A549 (cell line): ENCODE measurements at regions not wholly inside any gene's neighbourhood (a gene's known extent, or its start where the extent isn't known, plus 50 kb on each side); places are given as distances from the start of the nearest gene placed in this dataset.

Experiments
- ATAC-seq, 2 experiments: fragments of 200-7000 bp in 1 of 2; fragments of >200 bp in 1 of 2; cut with Nextera tagmentation in 1 of 2; cut with Tn5 transposase in 1 of 2; 3 replicates each; pipeline versions ENCODE4 v1.8.0 to v1.9.1; 2018 to 2020; ENCODE audit warnings: mild to moderate bottlenecking in 1 of 2, moderate library complexity in 1 of 2
- CTCF ChIA-PET: fragments of 300-600 bp; sonication (Branson Sonifier 250); formaldehyde crosslinking; extraction: SDS; loops from one replicate; lab custom pipeline; 2021; ENCODE audit warnings: antibody characterized with exemption, inconsistent platforms; lab: Yijun Ruan, JAX
- POLR2A ChIA-PET: fragments of 350-600 bp; formaldehyde crosslinking; extraction: SDS; loops from one replicate; lab custom pipeline; 2021; ENCODE audit warnings: antibody characterized with exemption, inconsistent platforms; lab: Yijun Ruan, JAX
- DNase-seq, 2 experiments: peaks; one replicate each; pipeline versions ENCODE4 v3.0.0 to v3.0.0-alpha.2; 2011 to 2016; ENCODE audit warnings: low read depth in 1 of 2, low spot score in 1 of 2
- FAIRE-seq: peaks from 2 replicates; lab custom pipeline; 2011; peaks lifted over from hg19 to GRCh38; lab: Jason Lieb, UNC
- H3K27ac ChIP-seq, 2 experiments: fragments of >200 bp; sonication (Bioruptor Twin); formaldehyde crosslinking; 3 replicates each; pipeline ENCODE4 v1.5.1; 2016 to 2017
- H3K4me1 ChIP-seq: fragments of >200 bp; sonication (Bioruptor Twin); formaldehyde crosslinking; 3 replicates; pipeline ENCODE4 v1.6.1; 2016
- H3K4me2 ChIP-seq: fragments of >200 bp; sonication (Bioruptor Twin); formaldehyde crosslinking; 3 replicates; pipeline ENCODE4 v1.6.1; 2016
- H3K4me3 ChIP-seq: fragments of >200 bp; sonication (Bioruptor Twin); formaldehyde crosslinking; 3 replicates; pipeline ENCODE4 v1.5.1; 2016
- H3K9me3 ChIP-seq: fragments of >200 bp; sonication (Bioruptor Twin); formaldehyde crosslinking; 3 replicates; pipeline ENCODE4 v1.6.1; 2016
- BHLHE40 ChIP-seq: IDR thresholded peaks from 2 replicates; pipeline ENCODE4 v1.6.1; 2012; ENCODE audit warnings: low read depth, low read length, inconsistent platforms
- CEBPB ChIP-seq, 2 experiments: fragments of >200 bp in 1 of 2; sonication (Bioruptor Twin) in 1 of 2; formaldehyde crosslinking in 1 of 2; IDR thresholded peaks; 2 replicates each; pipeline ENCODE4 v1.6.1; 2012 to 2016
- CHD4 ChIP-seq: fragments of 200-600 bp; sonication (generic); IDR thresholded peaks from 2 replicates; pipeline ENCODE4 v1.6.1; 2016; ENCODE audit warnings: antibody characterized with exemption, mild to moderate bottlenecking, borderline replicate concordance
- ELK1 ChIP-seq: fragments of 150-350 bp; IDR thresholded peaks from 2 replicates; pipeline ENCODE4 v1.6.1; 2014; ENCODE audit warnings: low read depth, mild to moderate bottlenecking, low read length
- EP300 ChIP-seq, 2 experiments: fragments of >200 bp; sonication (Bioruptor Twin); formaldehyde crosslinking; IDR thresholded peaks; 2 replicates in 1 of 2; 3 replicates in 1 of 2; pipeline ENCODE4 v1.6.1; 2016 to 2017
- ESRRA ChIP-seq: fragments of 150-350 bp; IDR thresholded peaks from 2 replicates; pipeline ENCODE4 v1.6.1; 2014; ENCODE audit warnings: mild to moderate bottlenecking, low read length, borderline replicate concordance
- HMGXB4 ChIP-seq: fragments of 250-450 bp; sonication (Bioruptor Pico); IDR thresholded peaks from 2 replicates; pipeline ENCODE4 v1.5.0; 2021; ENCODE audit warnings: mild to moderate bottlenecking, moderate library complexity, borderline replicate concordance
- HOXB5 ChIP-seq: fragments of 250-450 bp; sonication (Bioruptor Pico); IDR thresholded peaks from 2 replicates; pipeline ENCODE4 v1.5.0; 2020; ENCODE audit warnings: mild to moderate bottlenecking, moderate library complexity
- JUN ChIP-seq, 2 experiments: fragments of >200 bp; sonication (Bioruptor Twin); formaldehyde crosslinking; IDR thresholded peaks; 2 replicates in 1 of 2; 3 replicates in 1 of 2; pipeline ENCODE4 v1.6.1; 2016 to 2017
- JUNB ChIP-seq: fragments of >200 bp; sonication (Bioruptor Twin); formaldehyde crosslinking; IDR thresholded peaks from 2 replicates; pipeline ENCODE4 v1.6.1; 2016
- KDM1A ChIP-seq: fragments of 200-600 bp; sonication (generic); IDR thresholded peaks from 2 replicates; pipeline ENCODE4 v1.6.1; 2016; ENCODE audit warnings: low read depth, mild to moderate bottlenecking
- KDM5A ChIP-seq: fragments of 200-600 bp; sonication (generic); IDR thresholded peaks from 2 replicates; pipeline ENCODE4 v1.6.1; 2016; ENCODE audit warnings: antibody characterized with exemption, mild to moderate bottlenecking
- MAFK ChIP-seq: fragments of 450-650 bp; IDR thresholded peaks from 2 replicates; pipeline ENCODE4 v1.6.1; 2014; ENCODE audit not compliant: partially characterized antibody
- MYC ChIP-seq: IDR thresholded peaks from 2 replicates; pipeline ENCODE4 v1.6.1; 2012; ENCODE audit warnings: mild to moderate bottlenecking, inconsistent platforms, low read length, improper control_type of control experiment, borderline replicate concordance
- NPAS2 ChIP-seq: fragments of 250-450 bp; sonication (Bioruptor Pico); IDR thresholded peaks from 2 replicates; pipeline ENCODE4 v1.8.0; 2022; ENCODE audit warnings: mild to moderate bottlenecking, moderate library complexity, borderline replicate concordance
- NR3C1 ChIP-seq: fragments of >200 bp; sonication (Bioruptor Twin); formaldehyde crosslinking; IDR thresholded peaks from 3 replicates; pipeline ENCODE4 v1.6.1; 2017
- PHF8 ChIP-seq: fragments of 200-600 bp; sonication (generic); IDR thresholded peaks from 2 replicates; pipeline ENCODE4 v1.6.1; 2016; ENCODE audit warnings: low read depth, mild to moderate bottlenecking, antibody characterized with exemption, moderate library complexity, borderline replicate concordance
- RNF2 ChIP-seq: fragments of 200-600 bp; sonication (generic); IDR thresholded peaks from 2 replicates; pipeline ENCODE4 v1.6.1; 2016; ENCODE audit warnings: low read depth, mild to moderate bottlenecking, antibody characterized with exemption, moderate library complexity, borderline replicate concordance
- TFCP2L1 ChIP-seq: fragments of 250-450 bp; sonication (Bioruptor Pico); IDR thresholded peaks from 2 replicates; pipeline ENCODE4 v1.5.0; 2021; ENCODE audit warnings: mild to moderate bottlenecking
- ZC3H11A ChIP-seq: fragments of 450-650 bp; IDR thresholded peaks from 2 replicates; pipeline ENCODE4 v1.6.1; 2014; ENCODE audit warnings: antibody characterized with exemption, mild to moderate bottlenecking
- WGBS: methylation state at CpG from one replicate; pipeline ENCODE4 v1.1.6; 2017; ENCODE audit errors: missing lambda C conversion rate; 5-methylcytosine and 5-hydroxymethylcytosine counted together
- TF ChIP-seq, protein P1 (sequence below): fragments of >200 bp; sonication (Bioruptor Twin); formaldehyde crosslinking; IDR thresholded peaks from 3 replicates; pipeline ENCODE4 v1.6.1; 2016
- TF ChIP-seq, protein P2 (sequence below): fragments of 250-450 bp; sonication (Bioruptor Pico); IDR thresholded peaks from 2 replicates; pipeline ENCODE4 v1.5.0; 2020; ENCODE audit warnings: low read depth, mild to moderate bottlenecking, moderate library complexity

DNA sequence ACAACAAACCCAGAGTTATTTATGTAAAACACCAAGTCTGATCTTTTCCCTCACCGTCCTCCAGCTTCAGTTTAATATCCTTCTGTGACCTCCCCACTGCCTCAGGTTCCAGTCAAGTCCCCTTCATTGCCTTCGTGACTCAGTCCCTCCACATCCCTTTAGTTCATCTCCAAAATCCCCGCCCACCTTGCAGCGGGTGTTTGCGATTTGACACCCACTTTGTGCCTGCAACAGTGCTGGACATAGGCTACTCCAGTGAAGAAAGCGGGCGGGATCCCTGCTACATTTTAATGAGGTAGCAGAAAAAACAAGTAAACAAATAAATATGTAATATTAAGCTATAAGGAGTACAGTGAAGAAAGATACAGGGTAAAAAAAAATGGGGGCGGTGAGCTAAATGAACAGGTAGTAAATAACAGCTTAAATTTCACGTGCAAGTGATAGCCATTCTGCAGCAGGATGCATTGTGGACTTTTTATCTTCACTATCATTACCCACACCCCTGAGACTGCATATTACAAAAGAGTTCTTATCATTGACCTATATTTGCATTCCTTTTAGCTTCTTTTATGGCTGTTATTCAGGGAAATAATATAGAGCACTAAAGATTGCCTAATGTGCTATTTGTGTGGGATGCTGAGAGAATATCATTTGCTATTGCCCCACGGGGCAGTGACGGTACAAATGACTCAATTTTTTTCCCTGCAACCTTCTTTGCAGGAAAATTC is 222.8 kb upstream of the NUDT4 start (continued):
- TF ChIP-seq PHF8 = no peak
- no peak for TF ChIP-seq CEBPB (IDR thresholded peaks at IDR 0.05)
- TF ChIP-seq ELK1 = no peak
- no peak for TF ChIP-seq HOXB5 (CRISPR knock-in tag)
- no peak for TF ChIP-seq RNF2

DNA sequence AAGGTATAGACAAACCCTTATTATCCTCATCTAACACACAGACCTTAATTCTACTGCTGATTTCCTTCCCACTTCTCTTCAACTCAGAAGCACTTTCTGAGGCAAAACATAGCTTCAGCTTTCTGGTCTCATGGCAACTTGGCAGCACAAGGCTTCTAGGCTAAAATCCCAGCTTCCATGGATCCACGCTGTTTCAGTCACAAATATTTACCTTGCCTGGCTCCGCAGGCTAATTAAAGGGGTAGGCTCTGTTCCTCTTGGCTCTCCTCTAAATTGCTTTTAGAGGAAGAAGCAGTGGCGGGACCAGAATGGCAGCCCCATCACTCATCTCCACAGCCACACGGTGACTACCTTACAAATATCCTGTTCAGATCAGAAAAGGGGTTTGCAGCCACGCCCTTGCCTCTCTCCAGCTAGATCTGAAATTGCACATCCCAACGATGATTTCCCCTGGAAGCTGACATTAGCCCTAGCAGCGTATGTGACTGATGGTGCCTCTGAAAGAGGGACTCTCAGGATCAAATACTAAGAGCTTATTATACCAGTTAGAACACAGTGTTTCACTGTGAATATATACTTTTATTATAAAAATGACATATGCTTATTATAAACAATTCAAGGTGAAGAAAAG is 221.5 kb upstream of the NUDT4 start:
- POLR2A ChIA-PET = no interaction called here
- H3K4me1 ChIP-seq = no peaks in the 10 kb centered on the region
- FAIRE-seq (no peak), ATAC-seq (no peak), DNase-seq (no peak)
- H3K9me3 ChIP-seq = peaks cover 8% of the 10 kb centered on the region
- no peak overlapping the region for H3K4me2 ChIP-seq
- 41% methylated on average over 7 of the region's 7 CpGs for WGBS
- TF ChIP-seq BHLHE40 = no peak
- no peak for TF ChIP-seq JUNB
- TF ChIP-seq, protein P1, sequence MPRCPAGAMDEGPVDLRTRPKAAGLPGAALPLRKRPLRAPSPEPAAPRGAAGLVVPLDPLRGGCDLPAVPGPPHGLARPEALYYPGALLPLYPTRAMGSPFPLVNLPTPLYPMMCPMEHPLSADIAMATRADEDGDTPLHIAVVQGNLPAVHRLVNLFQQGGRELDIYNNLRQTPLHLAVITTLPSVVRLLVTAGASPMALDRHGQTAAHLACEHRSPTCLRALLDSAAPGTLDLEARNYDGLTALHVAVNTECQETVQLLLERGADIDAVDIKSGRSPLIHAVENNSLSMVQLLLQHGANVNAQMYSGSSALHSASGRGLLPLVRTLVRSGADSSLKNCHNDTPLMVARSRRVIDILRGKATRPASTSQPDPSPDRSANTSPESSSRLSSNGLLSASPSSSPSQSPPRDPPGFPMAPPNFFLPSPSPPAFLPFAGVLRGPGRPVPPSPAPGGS = no peak
- no peak for TF ChIP-seq EP300 (IDR thresholded peaks at IDR 0.05)
- TF ChIP-seq MYC = no peak
- TF ChIP-seq ZC3H11A = no peak
- TF ChIP-seq MAFK = no peak
- no peak for TF ChIP-seq ESRRA
- TF ChIP-seq CHD4 = no peak
- no peak for TF ChIP-seq JUN (IDR thresholded peaks at IDR 0.05)
- no peak for TF ChIP-seq KDM5A
- TF ChIP-seq, protein P2, sequence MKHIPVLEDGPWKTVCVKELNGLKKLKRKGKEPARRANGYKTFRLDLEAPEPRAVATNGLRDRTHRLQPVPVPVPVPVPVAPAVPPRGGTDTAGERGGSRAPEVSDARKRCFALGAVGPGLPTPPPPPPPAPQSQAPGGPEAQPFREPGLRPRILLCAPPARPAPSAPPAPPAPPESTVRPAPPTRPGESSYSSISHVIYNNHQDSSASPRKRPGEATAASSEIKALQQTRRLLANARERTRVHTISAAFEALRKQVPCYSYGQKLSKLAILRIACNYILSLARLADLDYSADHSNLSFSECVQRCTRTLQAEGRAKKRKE (CRISPR knock-in tag) = no peak
- TF ChIP-seq HMGXB4 (CRISPR knock-in tag) = no peak
- TF ChIP-seq NR3C1 = no peak
- TF ChIP-seq NPAS2 (CRISPR knock-in tag) = no peak
- TF ChIP-seq KDM1A = no peak
- no peak for TF ChIP-seq TFCP2L1 (CRISPR knock-in tag)
- H3K27ac ChIP-seq = no peak overlapping the region
- CTCF ChIA-PET = no interaction called here
- no peak overlapping the region for H3K4me3 ChIP-seq
